A673 (cell line): ENCODE measurements at regions not wholly inside any gene's neighbourhood (a gene's known extent, or its start where the extent isn't known, plus 50 kb on each side); places are given as distances from the start of the nearest gene placed in this dataset.

ENCODE experiments used
- BruUV-seq: library from RNA; stranded (reverse); fragments of 400-500 nt; replicated peaks from 2 replicates; lab custom pipeline; 2021; lab: Mats Ljungman, UMichigan
- CTCF ChIA-PET: fragments of 300-600 bp; sonication (Branson Sonifier 250); formaldehyde crosslinking; loops from one replicate; lab custom pipeline; 2022; ENCODE audit warnings: antibody characterized with exemption; lab: Charles Lee
- POLR2A ChIA-PET: fragments of 300-600 bp; sonication (Branson Sonifier 250); formaldehyde crosslinking; loops from one replicate; lab custom pipeline; 2022; ENCODE audit warnings: antibody characterized with exemption; ENCODE audit not compliant: low non-redundant PET; lab: Charles Lee
- DNase-seq: peaks from one replicate; pipeline ENCODE4 v3.0.0-alpha.2; 2015; ENCODE audit warnings: low spot score
- H3K27ac ChIP-seq: fragments of 200-600 bp; sonication (generic); 2 replicates; pipeline ENCODE4 v1.5.1; 2016; ENCODE audit warnings: mixed run types, low read depth, mild to moderate bottlenecking, mixed read lengths, antibody characterized with exemption, low read length; ENCODE audit not compliant: poor library complexity, severe bottlenecking
- H3K27me3 ChIP-seq: fragments of 200-600 bp; sonication (generic); replicated peaks from 2 replicates; pipeline ENCODE4 v1.6.1; 2017; ENCODE audit warnings: mixed run types, low read depth, mild to moderate bottlenecking, mixed read lengths, antibody characterized with exemption, low read length; ENCODE audit not compliant: insufficient read depth, poor library complexity
- H3K36me3 ChIP-seq: fragments of 200-600 bp; sonication (generic); 2 replicates; pipeline ENCODE4 v1.6.1; 2016; ENCODE audit warnings: mixed run types, mild to moderate bottlenecking, mixed read lengths, antibody characterized with exemption, low read length; ENCODE audit not compliant: insufficient read depth, poor library complexity, severe bottlenecking
- H3K4me1 ChIP-seq: fragments of 200-600 bp; sonication (generic); 2 replicates; pipeline ENCODE4 v1.6.1; 2017; ENCODE audit warnings: mixed run types, mild to moderate bottlenecking, mixed read lengths, antibody characterized with exemption, low read length; ENCODE audit not compliant: insufficient read depth, poor library complexity, severe bottlenecking
- H3K4me3 ChIP-seq: fragments of 200-600 bp; sonication (generic); 2 replicates; pipeline ENCODE4 v1.5.1; 2016; ENCODE audit warnings: low read depth, mixed run types, mild to moderate bottlenecking, mixed read lengths, low read length; ENCODE audit not compliant: poor library complexity, severe bottlenecking
- H3K9me3 ChIP-seq: fragments of 200-600 bp; sonication (generic); 2 replicates; pipeline ENCODE4 v1.6.1; 2016; ENCODE audit warnings: mixed run types, low read depth, mild to moderate bottlenecking, mixed read lengths, antibody characterized with exemption, low read length; ENCODE audit not compliant: poor library complexity, severe bottlenecking
- EZH2 ChIP-seq: fragments of 200-600 bp; sonication (generic); IDR thresholded peaks from 2 replicates; pipeline ENCODE4 v1.6.1; 2017; ENCODE audit warnings: borderline replicate concordance, low read depth, mild to moderate bottlenecking, mixed read lengths, antibody characterized with exemption, low read length; ENCODE audit not compliant: poor library complexity, severe bottlenecking
- intact Hi-C: fragments of 100-400 bp; cut with micrococcal nuclease; formaldehyde crosslinking; loops from one replicate; pipeline ENCODE4 v1.10.0; 2022; ENCODE audit not compliant: unreplicated experiment
- TF ChIP-seq, protein P1 (sequence below): fragments of 300-800, 200-600 bp; sonication (generic); conservative IDR thresholded peaks from 2 replicates; pipeline ENCODE4 v1.5.1; 2017; ENCODE audit warnings: low read depth, mild to moderate bottlenecking, antibody characterized with exemption, low read length, moderate library complexity, mixed read lengths

DNA sequence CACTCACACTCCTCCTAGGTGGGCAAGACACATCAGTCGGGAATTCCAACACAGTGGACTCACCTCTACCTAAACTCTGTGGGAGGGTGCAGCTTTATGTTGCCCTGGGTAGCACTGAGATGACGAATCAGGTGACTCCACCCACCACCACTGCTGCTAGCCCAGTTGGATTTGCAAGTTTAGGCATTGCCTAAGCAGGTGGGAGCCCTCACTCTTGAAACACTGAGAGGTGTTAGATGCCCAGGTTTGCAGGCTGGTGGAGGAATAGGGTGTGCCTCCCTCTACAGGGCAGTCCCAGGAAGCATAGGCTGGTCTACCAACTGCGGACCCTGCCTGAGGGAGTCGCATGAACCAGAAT is 708.9 kb downstream of the POM121L12 start:
- Histone ChIP-seq H3K27ac (no peak overlapping the region), H3K36me3 (no peaks in the 10 kb centered on the region), H3K4me1 (no peaks in the 10 kb centered on the region), H3K27me3 (no peaks in the 10 kb centered on the region), H3K4me3 (no peak overlapping the region), H3K9me3 (peaks cover 51% of the 10 kb centered on the region)
- no peak for DNase-seq
- intact Hi-C loops, result no loop called here
- ChIA-PET POLR2A (no interaction called here), CTCF (no interaction called here)
- BruUV-seq, result no TSS peak
- TF ChIP-seq, protein P1, sequence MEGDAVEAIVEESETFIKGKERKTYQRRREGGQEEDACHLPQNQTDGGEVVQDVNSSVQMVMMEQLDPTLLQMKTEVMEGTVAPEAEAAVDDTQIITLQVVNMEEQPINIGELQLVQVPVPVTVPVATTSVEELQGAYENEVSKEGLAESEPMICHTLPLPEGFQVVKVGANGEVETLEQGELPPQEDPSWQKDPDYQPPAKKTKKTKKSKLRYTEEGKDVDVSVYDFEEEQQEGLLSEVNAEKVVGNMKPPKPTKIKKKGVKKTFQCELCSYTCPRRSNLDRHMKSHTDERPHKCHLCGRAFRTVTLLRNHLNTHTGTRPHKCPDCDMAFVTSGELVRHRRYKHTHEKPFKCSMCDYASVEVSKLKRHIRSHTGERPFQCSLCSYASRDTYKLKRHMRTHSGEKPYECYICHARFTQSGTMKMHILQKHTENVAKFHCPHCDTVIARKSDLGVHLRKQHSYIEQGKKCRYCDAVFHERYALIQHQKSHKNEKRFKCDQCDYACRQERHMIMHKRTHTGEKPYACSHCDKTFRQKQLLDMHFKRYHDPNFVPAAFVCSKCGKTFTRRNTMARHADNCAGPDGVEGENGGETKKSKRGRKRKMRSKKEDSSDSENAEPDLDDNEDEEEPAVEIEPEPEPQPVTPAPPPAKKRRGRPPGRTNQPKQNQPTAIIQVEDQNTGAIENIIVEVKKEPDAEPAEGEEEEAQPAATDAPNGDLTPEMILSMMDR, result no peak
- no peak for TF ChIP-seq EZH2

DNA sequence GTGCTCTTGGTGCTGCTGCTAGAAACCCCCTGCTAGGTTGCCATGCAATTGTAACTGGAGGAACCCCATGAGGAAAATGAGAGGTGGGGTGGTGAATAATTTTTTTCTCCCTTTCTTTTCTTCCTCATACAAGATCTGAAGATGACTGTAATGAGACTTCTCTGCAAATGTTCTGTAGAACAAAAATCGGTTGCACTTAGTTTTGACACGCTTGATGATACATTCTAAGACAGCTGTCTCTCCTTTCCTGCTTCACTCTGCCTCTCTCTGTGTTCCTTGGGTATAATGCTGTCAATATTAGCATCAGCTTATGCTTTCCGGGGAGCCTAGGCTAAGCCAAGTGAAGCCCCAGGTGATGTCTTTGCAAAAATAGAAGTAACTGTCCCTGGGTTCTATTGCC is 721.5 kb downstream of the POM121L12 start:
- ChIA-PET POLR2A (interaction anchor here (0.6 kb wide), 1 partner anchor 697 kb away, joined by 3 read pairs; no protein-coding TSS in a partner anchor), CTCF (no interaction called here)
- H3K27me3 ChIP-seq, result no peaks in the 10 kb centered on the region
- intact Hi-C loops, result no loop called here
- no peaks in the 10 kb centered on the region for H3K36me3 ChIP-seq
- TF ChIP-seq EZH2, result no peak
- TF ChIP-seq, protein P1, result no peak
- BruUV-seq, result no TSS peak
- no peak overlapping the region for H3K4me3 ChIP-seq
- H3K27ac ChIP-seq, result no peak overlapping the region
- H3K9me3 ChIP-seq, result peaks cover 46% of the 10 kb centered on the region
- DNase-seq, result no peak
- no peaks in the 10 kb centered on the region for H3K4me1 ChIP-seq

DNA sequence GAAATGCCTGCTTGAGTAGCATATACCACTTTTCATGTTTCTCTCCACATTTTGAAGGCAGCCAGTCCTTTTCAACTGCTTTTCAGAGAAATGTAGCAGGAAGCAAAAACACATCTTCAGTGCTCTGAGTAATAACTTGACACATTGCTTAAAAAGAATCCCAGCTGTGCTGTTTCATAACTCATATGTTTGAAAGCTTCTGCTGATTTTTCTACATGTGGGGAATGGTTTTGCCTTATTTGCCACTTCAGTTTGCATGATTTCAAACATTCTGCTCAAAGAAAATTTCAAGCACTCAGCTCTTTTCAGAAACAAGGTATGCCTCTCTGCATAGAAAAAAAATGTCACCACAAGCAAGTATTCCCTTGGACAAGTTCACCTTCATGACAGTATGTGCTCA is 732.8 kb downstream of the POM121L12 start:
- Histone ChIP-seq H3K9me3 (peaks cover 57% of the 10 kb centered on the region), H3K27ac (no peak overlapping the region), H3K36me3 (no peaks in the 10 kb centered on the region), H3K4me3 (no peak overlapping the region), H3K4me1 (no peaks in the 10 kb centered on the region), H3K27me3 (no peaks in the 10 kb centered on the region)
- no TSS peak for BruUV-seq
- no peak for DNase-seq
- intact Hi-C loops, result no loop called here
- TF ChIP-seq, protein P1, result no peak
- TF ChIP-seq EZH2, result no peak
- ChIA-PET POLR2A (no interaction called here), CTCF (no interaction called here)
